SK-N-DZ (cell line): ENCODE measurements at regions not wholly inside any gene's neighbourhood (a gene's known extent, or its start where the extent isn't known, plus 50 kb on each side); places are given as distances from the start of the nearest gene placed in this dataset.
"Not testable (repeated sequence)": the region's sequence is repeated elsewhere in the genome, so short reads cannot be mapped to it uniquely, and the experiment has no call there.

ENCODE experiments used
- DNase-seq: peaks from one replicate; pipeline ENCODE4 v3.0.0-alpha.2; 2015; ENCODE audit warnings: low spot score

- DNase-seq: no peak
These were observed 1079.4 kb upstream of the COX7C start for GRCh38 chr5:85538362-85538761.

DNA sequence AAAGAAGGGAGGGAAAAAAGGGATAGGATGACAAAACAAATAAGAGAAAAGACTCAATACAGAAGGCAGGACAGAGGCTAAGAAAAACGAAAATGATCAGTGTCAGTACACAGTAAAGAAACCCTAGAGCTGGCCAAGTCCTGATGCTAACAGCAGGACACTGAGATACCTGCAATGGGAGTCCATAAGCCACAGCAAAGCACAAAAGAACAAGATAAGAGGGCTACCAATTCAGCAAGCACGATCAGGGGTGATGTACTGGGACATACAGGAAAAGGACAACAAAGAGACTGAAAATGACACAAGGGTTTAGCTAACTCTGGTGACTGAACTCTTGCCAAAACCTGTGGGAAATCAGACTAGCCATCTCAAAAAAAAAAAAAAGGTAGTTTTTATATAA is 1072.6 kb upstream of the COX7C start:
- no peak for DNase-seq

DNA sequence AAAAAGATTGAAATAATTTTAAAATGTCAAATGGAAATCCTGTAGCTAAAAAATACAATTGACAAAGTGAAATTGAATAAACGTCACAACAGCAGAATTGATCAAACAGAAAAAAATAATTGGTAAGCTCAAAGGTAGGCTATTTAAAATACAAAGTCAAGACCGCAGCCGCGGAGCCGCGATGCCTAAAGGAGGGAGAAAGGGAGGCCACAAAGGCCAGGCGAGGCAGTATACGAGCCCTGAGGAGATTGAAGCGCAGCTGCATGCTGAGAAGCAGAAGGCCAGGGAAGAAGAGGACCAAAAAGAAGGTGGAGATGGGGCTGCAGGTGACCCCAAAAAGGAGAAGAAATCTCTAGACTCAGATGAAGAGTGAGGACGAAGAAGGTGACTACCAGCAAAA is 1068.5 kb upstream of the COX7C start:
- no peak for DNase-seq

DNA sequence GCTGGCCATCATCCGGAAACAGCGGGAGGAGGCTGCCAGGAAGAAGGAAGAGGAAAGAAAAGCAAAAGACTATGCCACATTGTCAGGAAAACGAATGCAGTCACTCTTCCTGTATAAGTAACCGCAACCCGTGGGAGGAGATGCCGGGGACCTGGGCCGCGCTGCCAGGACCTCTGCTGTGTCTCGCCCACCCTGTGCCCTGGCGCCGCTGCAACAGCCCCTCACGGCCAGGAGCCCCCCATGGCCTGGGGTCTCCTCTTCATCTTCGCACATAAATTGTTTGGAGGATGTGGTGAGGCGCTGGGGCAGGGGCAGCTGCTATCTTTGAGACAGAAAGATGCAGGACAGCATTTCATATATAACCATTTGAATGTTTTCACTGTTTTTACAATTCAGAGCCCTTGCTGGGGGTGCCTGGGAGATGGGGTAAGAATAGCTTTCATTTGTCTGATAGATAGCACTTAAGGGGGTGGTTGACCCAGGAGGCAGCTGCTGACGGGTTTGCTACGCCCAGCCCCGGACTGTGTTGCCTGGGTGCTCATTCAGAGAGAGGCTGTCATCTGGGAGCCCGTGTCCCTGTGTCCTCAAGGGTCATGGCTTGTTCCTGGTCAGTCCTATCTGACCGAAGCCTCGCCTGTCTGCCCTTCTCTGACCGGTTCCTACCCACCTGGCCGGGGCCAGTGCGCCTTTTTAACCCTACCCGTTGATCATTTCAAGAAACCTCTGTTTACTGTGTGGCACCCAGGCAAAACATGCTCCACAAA is 1067.7 kb upstream of the COX7C start:
- DNase-seq: no peak

DNA sequence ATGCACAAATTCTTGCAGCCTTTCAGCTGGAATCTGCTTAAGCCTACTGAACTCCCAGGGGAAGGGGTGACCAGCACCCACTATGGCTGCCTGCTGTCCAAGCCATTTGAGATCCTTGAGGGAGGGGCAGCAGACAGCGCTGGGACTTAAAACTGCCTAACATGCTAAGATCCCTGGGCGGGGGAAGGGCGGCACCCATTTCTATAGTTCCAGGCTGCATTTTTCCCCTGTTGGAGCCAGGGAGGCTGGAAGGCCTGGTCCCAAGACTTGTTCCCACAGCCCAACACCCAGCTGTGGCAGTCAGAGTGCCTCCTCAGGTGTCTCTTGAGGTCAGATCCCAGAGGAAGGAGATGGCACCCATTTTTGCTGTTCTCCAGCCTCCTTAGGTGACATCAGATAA is 1061.3 kb upstream of the COX7C start:
- DNase-seq: no peak

GRCh38 chr5:85576666-85577065 is 1041.1 kb upstream of the COX7C start:
- DNase-seq: no peak

GRCh38 chr5:85587806-85588205 is 1029.9 kb upstream of the COX7C start:
- DNase-seq: peak; percentile 11

- not testable (repeated sequence) for DNase-seq
These were observed 1029.5 kb upstream of the COX7C start for GRCh38 chr5:85588268-85588667.

GRCh38 chr5:85590764-85591163 is 1027.0 kb upstream of the COX7C start:
- DNase-seq: no peak

DNA sequence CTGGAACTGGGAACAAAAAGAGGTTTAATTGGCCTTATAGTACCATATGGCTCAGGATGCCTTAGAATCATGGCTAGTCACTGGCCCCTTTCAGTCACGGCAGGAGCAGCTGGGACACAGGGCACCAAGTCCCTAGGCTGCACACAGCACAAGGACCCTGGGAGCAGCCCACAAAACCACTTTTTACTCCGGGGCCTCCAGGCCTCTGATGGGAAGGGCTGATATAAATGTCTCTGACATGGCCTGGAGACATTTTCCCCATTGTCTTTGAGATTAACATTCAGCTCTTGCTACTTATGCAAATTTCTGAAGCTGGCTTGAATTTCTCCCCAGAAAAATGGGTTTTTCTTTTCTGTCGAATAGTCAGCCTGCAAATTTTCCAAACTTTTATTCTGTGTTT is 1026.4 kb upstream of the COX7C start:
- no peak for DNase-seq

DNA sequence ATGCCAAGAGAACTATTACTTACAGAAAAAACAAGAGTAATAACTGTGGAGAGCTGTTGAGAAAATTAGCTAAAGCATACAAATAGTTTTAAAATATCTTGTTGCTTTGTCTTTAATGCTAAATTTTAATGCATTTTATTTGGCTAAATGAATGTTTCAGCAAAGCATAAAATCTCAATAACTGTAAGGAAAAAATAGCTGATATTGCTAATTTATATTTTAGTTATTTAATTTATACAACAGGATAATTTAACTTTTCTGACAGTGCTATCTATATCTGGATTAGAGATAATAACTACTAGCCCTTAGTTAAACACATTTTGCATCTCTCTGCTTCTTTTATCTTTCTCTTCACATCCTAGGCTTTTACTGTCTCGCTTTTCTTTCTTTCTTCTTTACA is 1014.9 kb upstream of the COX7C start:
- no peak for DNase-seq

- DNase-seq: no peak
These were observed 1013.4 kb upstream of the COX7C start for GRCh38 chr5:85604378-85604777.

DNA sequence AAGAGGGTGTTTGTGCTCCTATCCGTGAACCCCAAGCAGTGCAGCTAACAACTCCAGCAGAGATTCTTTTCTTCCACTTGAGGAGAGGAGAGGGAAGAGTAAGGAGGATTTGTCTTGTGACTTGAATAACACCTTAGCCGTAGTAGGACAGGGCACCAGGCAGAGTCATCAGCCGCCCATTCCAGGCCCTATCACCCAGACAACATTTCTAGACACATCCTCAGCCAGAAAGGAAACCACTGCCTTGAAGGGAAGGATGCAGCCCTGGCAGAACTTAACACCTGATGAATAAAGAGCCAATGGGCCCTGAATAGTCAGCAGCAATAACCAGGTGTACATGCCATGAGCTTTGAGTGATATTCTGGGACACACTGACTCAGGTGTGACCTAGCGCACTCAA is 1013.0 kb upstream of the COX7C start:
- no peak for DNase-seq

GRCh38 chr5:85605381-85605780 is 1012.4 kb upstream of the COX7C start:
- DNase-seq: no peak

- no peak for DNase-seq
These were observed 1003.3 kb upstream of the COX7C start for GRCh38 chr5:85614489-85614888.

GRCh38 chr5:85621668-85622067 is 996.1 kb upstream of the COX7C start:
- no peak for DNase-seq

DNA sequence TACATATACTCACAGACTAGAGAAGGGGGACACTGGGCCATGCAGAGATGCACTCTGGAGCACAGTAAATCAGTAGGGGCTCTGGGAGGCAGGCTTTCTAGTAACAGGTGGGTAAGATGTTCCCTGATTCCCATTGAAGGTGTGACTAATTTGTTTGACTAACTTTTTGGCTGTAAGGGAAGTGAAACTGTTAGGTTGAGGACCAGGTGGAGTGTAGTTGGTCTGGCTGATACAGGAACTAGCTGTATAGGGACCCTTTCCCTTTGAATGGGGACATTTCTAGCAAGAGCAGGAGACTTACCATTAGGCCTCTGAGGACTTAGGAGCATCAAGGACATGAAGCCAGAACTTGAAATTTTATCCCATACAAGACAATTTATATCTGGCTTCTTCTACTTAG is 989.6 kb upstream of the COX7C start:
- no peak for DNase-seq

GRCh38 chr5:85638495-85639125 is 979.1 kb upstream of the COX7C start:
- not testable (repeated sequence) for DNase-seq

- DNase-seq: no peak
These were observed 971.7 kb upstream of the COX7C start for GRCh38 chr5:85646036-85646435.

DNA sequence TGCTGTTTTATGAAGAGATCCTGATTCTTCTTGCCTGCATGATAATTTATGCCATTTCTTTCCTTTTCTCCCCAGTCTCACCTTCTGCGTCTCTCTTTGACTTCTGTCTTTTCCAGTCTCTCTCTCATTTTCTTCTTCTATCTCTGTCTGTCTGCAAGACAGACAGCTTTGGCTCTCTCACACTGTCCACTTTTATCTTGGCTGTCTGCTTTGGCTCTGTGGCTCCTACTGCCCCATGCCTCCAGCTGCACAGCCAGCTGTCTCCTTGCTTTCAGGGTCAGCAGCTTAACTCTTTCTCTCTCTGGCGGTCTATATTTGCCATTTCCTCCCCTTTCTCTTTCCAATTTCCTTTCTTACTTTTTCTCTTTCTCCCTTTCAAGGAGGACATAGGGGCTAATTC is 971.1 kb upstream of the COX7C start:
- DNase-seq: no peak

GRCh38 chr5:85647349-85648127 is 970.2 kb upstream of the COX7C start:
- DNase-seq: no peak

DNA sequence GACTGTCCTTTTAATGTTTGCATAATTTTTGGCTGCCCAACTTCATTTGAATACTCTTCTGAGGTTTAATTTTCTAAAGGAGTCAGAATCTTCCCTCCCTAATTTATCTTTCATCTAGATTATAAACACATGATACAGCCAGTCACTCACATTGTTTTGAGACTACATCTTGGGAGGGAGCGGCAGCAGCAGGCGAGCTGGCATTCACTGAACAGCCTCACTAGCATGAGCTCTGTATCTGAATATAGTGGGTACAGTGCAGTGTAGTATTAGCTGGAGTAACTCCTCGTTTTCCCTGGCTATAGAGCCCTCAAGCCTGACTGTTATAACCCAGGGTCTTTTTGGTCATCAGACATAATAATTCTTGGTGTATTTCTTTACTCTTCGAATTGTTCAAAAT is 969.2 kb upstream of the COX7C start:
- no peak for DNase-seq

DNA sequence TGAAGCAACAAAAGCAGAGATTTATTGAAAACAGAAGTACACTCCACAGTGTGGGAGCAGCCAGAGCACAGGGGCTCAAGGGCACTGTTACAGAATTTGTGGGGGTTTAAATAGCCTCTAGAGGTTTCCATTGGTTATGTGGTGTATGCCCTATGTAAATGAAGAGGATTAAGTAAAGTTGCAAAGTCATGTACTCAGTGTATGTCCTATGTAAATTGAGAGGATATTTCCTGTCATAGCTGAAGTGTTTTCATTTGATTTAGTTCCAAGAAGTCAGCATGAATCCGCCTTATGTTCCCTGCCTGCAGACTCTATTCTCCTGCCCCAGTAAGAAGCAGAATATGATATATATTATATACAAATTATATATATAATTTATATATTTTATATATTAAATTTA is 966.0 kb upstream of the COX7C start:
- no peak for DNase-seq
